Bone marrow (tissue), 2 donors: ENCODE measurements at regions not wholly inside any gene's neighbourhood (a gene's known extent, or its start where the extent isn't known, plus 50 kb on each side); places are given as distances from the start of the nearest gene placed in this dataset.

Experiments used
- DNase-seq, 2 donors: peaks; one replicate each; lab custom pipeline; 2025; lab: John Stamatoyannopoulos, UW

- no peak for DNase-seq
Measured at GRCh38 chr7:28292834-28293526, 112.4 kb upstream of the JAZF1 start.

- DNase-seq, result no peak
Measured at GRCh38 chr7:28293527-28293835, 112.9 kb upstream of the JAZF1 start.

- DNase-seq, result no peak
Measured at GRCh38 chr7:28296571-28297483, 115.5 kb upstream of the CREB5 start.

- DNase-seq, result no peak
Measured at GRCh38 chr7:28297801-28298459, 114.4 kb upstream of the CREB5 start.

- no peak for DNase-seq
Measured at GRCh38 chr7:28298870-28299518, 113.3 kb upstream of the CREB5 start.

GRCh38 chr7:28299556-28299955 is 112.8 kb upstream of the CREB5 start:
- no peak for DNase-seq

DNA sequence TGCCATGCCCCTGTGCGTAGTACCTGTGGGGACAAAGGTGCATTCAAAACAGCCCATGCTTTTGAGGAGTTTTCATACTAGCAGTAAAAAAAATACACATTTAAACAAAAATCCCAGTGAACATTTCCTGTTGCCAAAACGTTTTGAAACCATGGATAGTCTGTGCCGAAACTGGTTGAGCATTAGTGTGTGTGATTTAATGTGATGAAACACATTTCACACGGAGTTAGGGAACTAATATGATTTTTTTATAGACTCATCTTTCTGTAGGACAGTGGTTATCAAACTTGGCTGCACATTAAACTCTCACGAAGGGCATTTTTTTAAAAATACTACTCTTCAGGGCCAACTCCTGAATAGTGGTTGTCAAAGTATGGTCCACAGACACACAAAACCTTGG is 111.8 kb upstream of the CREB5 start:
- DNase-seq, result no peak

- DNase-seq, result no peak
Measured at GRCh38 chr7:28301148-28301641, 111.1 kb upstream of the CREB5 start.

DNA sequence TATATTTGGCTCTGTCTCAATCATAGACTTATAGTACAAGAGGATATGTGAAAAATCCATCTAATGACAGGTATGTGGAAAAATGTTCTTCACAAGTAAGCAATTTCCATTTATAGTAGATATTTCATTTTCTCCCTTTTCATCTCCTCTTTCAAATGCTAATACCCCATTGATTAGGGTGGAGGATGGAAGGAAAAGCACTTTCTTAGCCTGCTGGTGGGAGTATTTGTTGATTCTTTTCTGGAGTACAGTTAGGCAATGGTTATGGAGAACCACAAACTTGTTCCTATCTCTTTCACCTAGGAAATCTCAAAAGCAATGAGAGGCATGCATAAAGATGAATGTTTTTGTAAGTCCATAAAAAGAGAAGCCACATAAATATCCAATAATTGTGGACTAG is 108.0 kb upstream of the CREB5 start:
- no peak for DNase-seq

DNA sequence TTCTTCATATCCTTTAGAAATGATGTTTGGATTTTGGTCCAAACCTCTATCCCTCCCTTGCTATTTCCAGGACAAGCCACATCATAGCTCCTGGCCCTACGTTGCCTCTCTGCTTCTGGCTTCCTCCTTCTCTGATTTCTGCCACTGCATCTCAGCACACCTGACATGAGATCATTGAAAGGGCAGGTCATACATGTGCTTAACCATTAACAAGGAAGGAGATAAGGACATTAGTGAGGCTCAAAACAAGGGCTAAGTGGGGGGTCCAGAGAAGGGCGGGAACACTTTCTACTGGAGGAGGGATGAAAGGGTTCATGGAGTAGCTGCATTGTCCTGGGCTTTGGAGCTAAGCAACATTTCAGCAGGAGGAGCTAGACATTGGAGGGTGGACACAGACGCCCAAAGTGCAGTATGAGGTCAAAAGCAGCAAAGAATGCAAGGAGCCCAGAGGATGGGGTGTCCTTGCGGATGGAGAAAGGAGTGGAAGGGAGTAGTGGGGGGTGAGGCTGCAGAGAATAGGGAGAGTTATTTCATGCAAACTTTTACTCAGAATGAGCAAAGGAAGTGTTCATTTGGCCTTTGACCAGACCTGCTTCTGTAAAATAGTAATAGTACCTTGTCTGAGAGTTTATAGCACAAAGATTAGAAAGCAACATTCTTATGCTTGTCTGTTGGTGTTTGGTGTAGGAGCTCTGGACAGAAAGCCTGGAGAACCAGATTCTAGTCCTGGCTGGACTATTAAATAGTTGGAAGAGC is 102.4 kb upstream of the CREB5 start:
- no peak for DNase-seq

DNA sequence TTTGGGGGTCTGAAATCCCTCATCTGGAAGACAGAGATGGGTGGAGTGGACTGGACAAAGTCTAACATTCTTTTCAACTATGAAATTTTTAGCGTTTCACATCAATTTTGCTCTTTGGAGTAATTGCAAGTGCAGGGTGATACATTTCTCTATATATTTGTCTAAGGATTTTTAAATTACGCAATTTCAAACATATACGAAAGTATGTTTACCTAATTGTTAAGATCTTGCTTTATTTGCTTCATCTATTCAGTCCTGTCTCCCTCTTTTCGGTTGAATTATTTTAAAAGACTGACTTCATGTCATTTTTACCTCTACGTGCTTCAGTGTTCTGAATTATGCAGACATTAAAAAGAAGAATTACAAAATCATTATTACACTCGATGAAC is 101.9 kb upstream of the CREB5 start:
- DNase-seq, result no peak

GRCh38 chr7:28311670-28312069 is 100.6 kb upstream of the CREB5 start:
- no peak for DNase-seq

GRCh38 chr7:28312948-28313347 is 99.4 kb upstream of the CREB5 start:
- DNase-seq, result no peak

- no peak for DNase-seq
Measured at GRCh38 chr7:28314841-28315240, 97.5 kb upstream of the CREB5 start.

GRCh38 chr7:28315565-28316410 is 96.5 kb upstream of the CREB5 start:
- no peak for DNase-seq

GRCh38 chr7:28316489-28316888 is 95.8 kb upstream of the CREB5 start:
- DNase-seq, result no peak

DNA sequence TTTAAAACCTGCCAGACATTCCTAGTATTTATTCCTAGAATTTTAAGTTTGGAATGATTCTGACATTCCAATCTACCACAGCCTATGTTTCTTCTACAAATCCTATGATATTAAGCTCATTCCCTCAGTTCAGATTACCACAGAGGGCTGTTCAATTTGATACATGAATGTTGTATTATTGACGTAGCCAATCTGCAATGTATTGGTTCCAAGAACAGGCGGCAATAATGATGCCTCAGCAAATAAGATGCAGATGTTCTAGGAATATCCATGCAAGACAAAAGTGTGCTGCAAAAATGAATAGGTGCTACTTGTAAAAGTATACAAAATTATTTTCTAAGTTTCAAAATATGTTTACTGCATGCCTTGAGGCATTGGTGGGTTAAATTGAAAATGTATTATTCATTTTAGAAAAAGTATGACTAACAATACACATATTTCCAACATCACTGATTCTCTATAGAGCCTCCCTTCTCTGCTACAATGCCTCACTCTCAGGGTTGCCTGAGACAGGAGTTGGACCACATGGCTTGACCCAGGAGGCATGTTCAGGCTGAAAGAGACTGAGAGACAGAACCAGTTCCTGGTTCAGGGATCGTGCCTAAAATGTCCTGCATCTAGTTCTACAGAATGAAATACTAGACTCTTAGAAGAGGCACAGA is 94.1 kb upstream of the CREB5 start:
- no peak for DNase-seq

DNA sequence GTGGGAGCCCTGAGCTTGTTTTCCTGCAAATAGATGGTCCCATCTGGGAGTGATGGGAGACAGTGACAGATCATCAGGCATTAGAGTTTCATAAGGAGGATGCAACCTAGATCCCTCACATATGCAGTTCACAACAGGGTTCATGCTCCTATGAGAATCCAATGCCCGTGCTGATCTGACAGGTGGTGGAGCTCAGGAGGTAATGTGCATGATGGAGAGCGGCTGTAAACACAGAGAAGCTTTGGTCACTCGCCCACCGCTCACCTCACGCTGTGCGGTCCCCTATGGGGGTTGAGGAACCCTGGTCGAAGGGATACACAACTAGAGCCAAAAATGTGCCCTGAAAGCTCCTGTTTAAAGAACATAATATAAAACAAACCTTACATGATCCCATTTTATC is 88.5 kb upstream of the CREB5 start:
- DNase-seq, result no peak

DNA sequence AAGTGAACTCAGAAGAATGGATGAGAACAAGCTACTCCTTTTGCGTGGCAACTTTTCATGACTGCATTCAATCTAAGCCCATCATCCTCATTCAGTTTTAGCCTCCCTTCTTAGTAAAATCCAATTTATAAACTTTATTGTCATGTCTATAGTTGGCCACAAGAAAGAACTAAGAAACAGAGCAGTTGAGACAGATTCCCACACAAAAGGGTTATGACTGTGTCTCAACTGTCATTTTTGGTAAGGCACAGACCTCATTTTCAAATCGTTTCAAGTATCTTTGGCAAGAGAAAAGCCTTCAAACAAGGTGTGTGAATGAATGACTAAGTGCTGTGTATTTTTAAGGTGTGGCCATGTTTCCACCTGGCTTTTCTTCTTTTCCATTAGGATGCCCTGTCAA is 84.2 kb upstream of the CREB5 start:
- no peak for DNase-seq
